ENCODE measurements at regions not wholly inside any gene's neighbourhood (a gene's known extent, or its start where the extent isn't known, plus 50 kb on each side); places are given as distances from the start of the nearest gene placed in this dataset.
"Not testable (repeated sequence)": the region's sequence is repeated elsewhere in the genome, so short reads cannot be mapped to it uniquely, and the experiment has no call there.

GRCh38 chr20:40274912-40275533 lies 414.0 kb downstream of the MAFB start:
- no peak for DNase-seq (ENCODE audit: low read depth)

- not testable (repeated sequence) for DNase-seq (ENCODE audit: low read depth)
Measured at GRCh38 chr20:40269274-40269673, 419.8 kb downstream of the MAFB start.

GRCh38 chr20:40268321-40269075 lies 420.5 kb downstream of the MAFB start:
- no peak for DNase-seq (ENCODE audit: low read depth)

- peak; percentile 17 for DNase-seq (ENCODE audit: low read depth)
Measured at GRCh38 chr20:40265825-40266533, 423.1 kb downstream of the MAFB start.

GRCh38 chr20:40262219-40262618 lies 426.8 kb downstream of the MAFB start:
- DNase-seq (ENCODE audit: low read depth), result no peak

GRCh38 chr20:40258931-40259330 lies 430.1 kb downstream of the MAFB start:
- DNase-seq (ENCODE audit: low read depth), result no peak

- DNase-seq (ENCODE audit: low read depth), result no peak
Measured at GRCh38 chr20:40257763-40258162, 431.3 kb downstream of the MAFB start.

GRCh38 chr20:40255365-40255764 lies 433.7 kb downstream of the MAFB start:
- DNase-seq (ENCODE audit: low read depth), result peak; percentile 29

- DNase-seq (ENCODE audit: low read depth), result no peak
Measured at GRCh38 chr20:40254023-40254772, 434.8 kb downstream of the MAFB start.

- DNase-seq (ENCODE audit: low read depth), result peak; percentile 14
Measured at GRCh38 chr20:40251284-40251932, 437.6 kb downstream of the MAFB start.

GRCh38 chr20:40249805-40250204 lies 439.2 kb downstream of the MAFB start:
- DNase-seq (ENCODE audit: low read depth), result no peak

- no peak for DNase-seq (ENCODE audit: low read depth)
Measured at GRCh38 chr20:40245829-40246228, 443.2 kb downstream of the MAFB start.

- no peak for DNase-seq (ENCODE audit: low read depth)
Measured at GRCh38 chr20:40244286-40244685, 444.8 kb downstream of the MAFB start.

GRCh38 chr20:40241596-40242343 lies 447.3 kb downstream of the MAFB start:
- DNase-seq (ENCODE audit: low read depth), result no peak

- DNase-seq (ENCODE audit: low read depth), result no peak
Measured at GRCh38 chr20:40238511-40238910, 450.5 kb downstream of the MAFB start.

- no peak for DNase-seq (ENCODE audit: low read depth)
Measured at GRCh38 chr20:40234593-40234992, 454.4 kb downstream of the MAFB start.

GRCh38 chr20:40233406-40233805 lies 455.6 kb downstream of the MAFB start:
- DNase-seq (ENCODE audit: low read depth), result no peak

GRCh38 chr20:40232756-40233155 lies 456.3 kb downstream of the MAFB start:
- no peak for DNase-seq (ENCODE audit: low read depth)

GRCh38 chr20:40232273-40232672 lies 456.8 kb downstream of the MAFB start:
- DNase-seq (ENCODE audit: low read depth), result no peak

- no peak for DNase-seq (ENCODE audit: low read depth)
Measured at GRCh38 chr20:40230486-40230885, 458.6 kb downstream of the MAFB start.

GRCh38 chr20:40225596-40225995 lies 463.4 kb downstream of the MAFB start:
- DNase-seq (ENCODE audit: low read depth), result no peak

Measured in fibroblast of the conjunctiva (primary cell).